Mesenchymal stem cell (in vitro differentiated cells and primary cell): ENCODE measurements at regions not wholly inside any gene's neighbourhood (a gene's known extent, or its start where the extent isn't known, plus 50 kb on each side); places are given as distances from the start of the nearest gene placed in this dataset.

ENCODE experiments used
- DNase-seq: peaks from one replicate; pipeline ENCODE4 v3.0.0-alpha.2; 2013
- H2AFZ ChIP-seq: one replicate; pipeline ENCODE4 v1.6.1; 2013; ENCODE audit warnings: low read depth, mild to moderate bottlenecking, control low read depth, inconsistent platforms, low read length, moderate library complexity
- H2AK5ac ChIP-seq: 2 replicates; pipeline ENCODE4 v1.6.1; 2013; ENCODE audit warnings: low read length, moderate library complexity, mild to moderate bottlenecking, inconsistent platforms; ENCODE audit not compliant: severe bottlenecking
- H2BK120ac ChIP-seq: one replicate; pipeline ENCODE4 v1.6.1; 2013; ENCODE audit warnings: low read depth, mild to moderate bottlenecking, inconsistent platforms, low read length, moderate library complexity
- H2BK12ac ChIP-seq, 2 experiments: one replicate each; pipeline ENCODE4 v1.6.1; 2013; ENCODE audit warnings: inconsistent platforms in 2 of 2, low read length in 2 of 2, mild to moderate bottlenecking in 2 of 2, moderate library complexity in 2 of 2, control low read depth in 1 of 2
- H2BK15ac ChIP-seq: one replicate; pipeline ENCODE4 v1.6.1; 2013; ENCODE audit warnings: mild to moderate bottlenecking, low read depth, inconsistent platforms; ENCODE audit not compliant: poor library complexity, severe bottlenecking
- H2BK5ac ChIP-seq: 2 replicates; pipeline ENCODE4 v1.6.1; 2013; ENCODE audit warnings: low read depth, mild to moderate bottlenecking, low read length, control low read depth, inconsistent platforms; ENCODE audit not compliant: poor library complexity, severe bottlenecking
- H3K14ac ChIP-seq, 2 experiments: one replicate each; pipeline ENCODE4 v1.6.1; 2013; ENCODE audit warnings: inconsistent platforms in 2 of 2, low read length in 2 of 2, control low read depth in 1 of 2, mild to moderate bottlenecking in 1 of 2, moderate library complexity in 1 of 2
- H3K18ac ChIP-seq, 2 experiments: one replicate each; pipeline ENCODE4 v1.6.1; 2013; ENCODE audit warnings: inconsistent platforms in 2 of 2, low read length in 2 of 2, control low read depth in 1 of 2, low read depth in 1 of 2, mild to moderate bottlenecking in 1 of 2
- H3K23ac ChIP-seq, 2 experiments: one replicate each; pipeline ENCODE4 v1.6.1; 2013; ENCODE audit warnings: inconsistent platforms in 2 of 2, low read length in 2 of 2, mild to moderate bottlenecking in 2 of 2, moderate library complexity in 2 of 2, control low read depth in 1 of 2
- H3K27ac ChIP-seq: 2 replicates; pipeline ENCODE4 v1.5.1; 2013; ENCODE audit warnings: mild to moderate bottlenecking, moderate library complexity, low read length, control low read depth, inconsistent platforms; ENCODE audit not compliant: poor library complexity, severe bottlenecking
- H3K27me3 ChIP-seq, 2 experiments: 2 replicates each; pipeline versions ENCODE4 v1.6.1 to v1.7.0; 2013; ENCODE audit warnings: low read length in 2 of 2, mild to moderate bottlenecking in 2 of 2, moderate library complexity in 2 of 2, control low read depth in 1 of 2, inconsistent platforms in 1 of 2; ENCODE audit not compliant: control insufficient read depth in 1 of 2, insufficient read depth in 1 of 2
- H3K36me3 ChIP-seq, 2 experiments: 2 replicates each; pipeline versions ENCODE4 v1.6.1 to v1.7.0; 2013; ENCODE audit warnings: low read length in 2 of 2, control low read depth in 1 of 2, inconsistent platforms in 1 of 2, low read depth in 1 of 2, mild to moderate bottlenecking in 1 of 2; ENCODE audit not compliant: insufficient read depth in 2 of 2, control insufficient read depth in 1 of 2
- H3K4ac ChIP-seq, 2 experiments: one replicate each; pipeline ENCODE4 v1.6.1; 2013; ENCODE audit warnings: inconsistent platforms in 2 of 2, low read length in 2 of 2, mild to moderate bottlenecking in 2 of 2, moderate library complexity in 2 of 2, control low read depth in 1 of 2, low read depth in 1 of 2
- H3K4me1 ChIP-seq: 2 replicates; pipeline ENCODE4 v1.6.1; 2013; ENCODE audit warnings: low read depth, low read length, control low read depth; ENCODE audit not compliant: control insufficient read depth, insufficient read depth
- H3K4me2 ChIP-seq: 2 replicates; pipeline ENCODE4 v1.6.1; 2013; ENCODE audit warnings: low read length, mild to moderate bottlenecking, inconsistent platforms; ENCODE audit not compliant: poor library complexity, severe bottlenecking
- H3K4me3 ChIP-seq, 2 experiments: 2 replicates each; pipeline versions ENCODE4 v1.5.1 to v1.7.0; 2013; ENCODE audit warnings: low read length in 2 of 2, mild to moderate bottlenecking in 2 of 2, control low read depth in 1 of 2, low read depth in 1 of 2; ENCODE audit not compliant: insufficient read depth in 1 of 2
- H3K79me1 ChIP-seq: replicated peaks from 2 replicates; pipeline ENCODE4 v1.6.1; 2013; ENCODE audit warnings: mild to moderate bottlenecking, control low read depth, low read length, inconsistent platforms; ENCODE audit not compliant: poor library complexity, severe bottlenecking
- H3K9ac ChIP-seq: 2 replicates; pipeline ENCODE4 v1.7.0; 2013; ENCODE audit warnings: mild to moderate bottlenecking, low read length, moderate library complexity
- H3K9me3 ChIP-seq: 2 replicates; pipeline ENCODE4 v1.7.0; 2013; ENCODE audit warnings: mild to moderate bottlenecking, low read length; ENCODE audit not compliant: control insufficient read depth
- H4K8ac ChIP-seq: one replicate; pipeline ENCODE4 v1.6.1; 2013; ENCODE audit warnings: inconsistent platforms, mild to moderate bottlenecking, low read length, moderate library complexity
- H4K91ac ChIP-seq: one replicate; pipeline ENCODE4 v1.6.1; 2013; ENCODE audit warnings: mild to moderate bottlenecking, low read length, inconsistent platforms
- WGBS: methylation state at CpG from one replicate; pipeline ENCODE4 v1.1.7; 2013; ENCODE audit warnings: mixed read lengths; 5-methylcytosine and 5-hydroxymethylcytosine counted together

DNA sequence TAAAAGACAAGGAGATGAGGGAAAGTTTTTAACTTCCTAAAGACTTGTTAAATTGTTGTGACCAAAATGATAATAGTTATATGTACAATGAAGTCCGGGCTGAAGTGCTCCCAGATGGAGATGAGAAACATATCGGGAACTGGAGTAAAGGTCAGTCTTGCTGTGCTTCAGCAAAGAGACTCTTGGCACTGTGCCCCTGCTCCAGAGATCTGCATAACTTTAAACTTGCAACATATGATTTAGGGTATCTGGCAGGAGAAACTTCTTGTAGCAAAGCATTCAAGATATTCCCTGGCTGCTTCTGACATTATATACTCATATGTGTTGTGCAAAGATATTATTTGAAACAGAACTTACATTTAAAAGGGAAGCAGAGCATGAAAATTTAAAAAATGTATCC is 786.6 kb upstream of the SLITRK6 start:
- Histone ChIP-seq H2BK5ac (no peak overlapping the region), H4K8ac (no peak overlapping the region), H3K9me3 (no peaks in the 10 kb centered on the region), H3K18ac (no peak overlapping the region), H3K27ac (no peak overlapping the region), H3K23ac (no peak overlapping the region), H2AK5ac (no peak overlapping the region), H3K4me2 (no peak overlapping the region), H2BK12ac (no peak overlapping the region), H2BK15ac (no peak overlapping the region), H2AFZ (no peak overlapping the region), H2BK120ac (no peak overlapping the region), H3K79me1 (no peaks in the 10 kb centered on the region), H3K4me1 (peaks cover 2% of the 10 kb centered on the region), H4K91ac (no peak overlapping the region), H3K9ac (peak overlapping the region; percentile 15), H3K27me3 (no peaks in the 10 kb centered on the region), H3K4me3 (peak overlapping the region in 1 of 2 experiments; percentile 35), H3K36me3 (no peaks in the 10 kb centered on the region), H3K4ac (no peak overlapping the region), H3K14ac (no peak overlapping the region)
- peak; percentile 81 for DNase-seq
- WGBS, result 9% methylated on average over 2 of the region's 2 CpGs

DNA sequence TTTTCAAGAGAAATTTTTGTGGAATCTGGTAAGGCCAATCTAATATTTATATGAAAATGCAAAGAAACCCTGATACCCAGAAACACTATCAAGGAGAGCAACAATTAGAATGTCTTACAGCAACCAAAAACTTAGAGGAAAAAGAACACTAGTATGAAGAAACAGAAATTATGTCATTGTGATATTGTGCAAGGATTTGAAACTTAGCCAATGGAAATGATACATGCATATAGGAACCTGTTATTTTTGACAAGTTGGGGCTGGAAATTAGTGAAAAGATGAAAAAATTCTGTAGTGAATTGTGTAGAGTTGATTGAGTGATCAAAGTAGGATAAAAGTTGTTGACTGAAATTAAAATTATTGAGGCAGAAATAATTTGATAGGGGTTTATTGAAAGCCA is 792.6 kb upstream of the SLITRK6 start:
- Histone ChIP-seq H3K14ac (no peak overlapping the region), H2BK15ac (no peak overlapping the region), H3K9me3 (peaks cover 4% of the 10 kb centered on the region), H3K4ac (no peak overlapping the region), H3K36me3 (no peaks in the 10 kb centered on the region), H3K18ac (no peak overlapping the region), H2AFZ (no peak overlapping the region), H4K8ac (no peak overlapping the region), H4K91ac (no peak overlapping the region), H2AK5ac (no peak overlapping the region), H3K4me3 (no peak overlapping the region), H2BK120ac (no peak overlapping the region), H2BK12ac (no peak overlapping the region), H3K4me1 (no peaks in the 10 kb centered on the region), H3K23ac (no peak overlapping the region), H3K27ac (no peak overlapping the region), H3K79me1 (no peaks in the 10 kb centered on the region), H3K4me2 (no peak overlapping the region), H2BK5ac (no peak overlapping the region), H3K9ac (no peak overlapping the region), H3K27me3 (no peaks in the 10 kb centered on the region)
- DNase-seq, result peak; percentile 15

DNA sequence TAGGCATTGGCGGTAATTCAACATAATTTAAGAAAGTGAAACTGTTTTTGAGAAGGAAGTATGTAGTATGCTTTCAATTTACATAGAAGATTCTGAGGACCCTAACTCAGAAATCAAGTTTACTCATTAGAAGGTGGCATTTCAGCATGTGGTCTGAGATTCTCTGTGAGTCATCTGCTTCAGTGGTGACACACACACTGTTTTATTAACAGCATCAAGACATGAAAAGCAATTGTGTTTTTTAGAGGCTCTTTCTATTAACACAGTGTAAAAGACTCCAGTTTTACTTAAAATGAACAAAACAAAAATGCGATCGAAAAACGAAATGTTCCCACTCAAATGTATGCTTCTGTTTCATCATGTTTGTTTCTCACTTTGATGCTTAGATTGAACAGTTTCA is 802.1 kb upstream of the SLITRK6 start:
- H3K4me2 ChIP-seq, result no peak overlapping the region
- H3K9me3 ChIP-seq, result no peaks in the 10 kb centered on the region
- no peak overlapping the region for H2BK5ac ChIP-seq
- H3K79me1 ChIP-seq, result no peaks in the 10 kb centered on the region
- H2BK15ac ChIP-seq, result no peak overlapping the region
- H2BK120ac ChIP-seq, result no peak overlapping the region
- H2AK5ac ChIP-seq, result no peak overlapping the region
- no peak overlapping the region for H3K14ac ChIP-seq
- H3K4me3 ChIP-seq, result no peak overlapping the region
- no peak overlapping the region for H2BK12ac ChIP-seq
- H3K36me3 ChIP-seq, result no peaks in the 10 kb centered on the region
- no peak overlapping the region for H3K18ac ChIP-seq
- no peak overlapping the region for H3K23ac ChIP-seq
- H3K27ac ChIP-seq, result no peak overlapping the region
- no peak overlapping the region for H2AFZ ChIP-seq
- no peaks in the 10 kb centered on the region for H3K4me1 ChIP-seq
- DNase-seq, result peak; percentile 58
- 88% methylated on average over 3 of the region's 4 CpGs for WGBS
- no peak overlapping the region for H4K8ac ChIP-seq
- H3K27me3 ChIP-seq, result no peaks in the 10 kb centered on the region
- no peak overlapping the region for H3K4ac ChIP-seq
- no peak overlapping the region for H3K9ac ChIP-seq
- H4K91ac ChIP-seq, result no peak overlapping the region

GRCh38 chr13:86606264-86606663 is 807.0 kb upstream of the SLITRK6 start:
- Histone ChIP-seq H2BK120ac (no peak overlapping the region), H2AFZ (no peak overlapping the region), H3K9ac (no peak overlapping the region)

More at GRCh38 chr13:86606264-86606663, 807.0 kb upstream of the SLITRK6 start:
- Histone ChIP-seq H3K18ac (no peak overlapping the region), H3K79me1 (no peaks in the 10 kb centered on the region), H2AK5ac (no peak overlapping the region), H3K36me3 (no peaks in the 10 kb centered on the region), H2BK12ac (no peak overlapping the region), H3K27me3 (no peaks in the 10 kb centered on the region), H3K4me1 (no peaks in the 10 kb centered on the region), H3K4me2 (no peak overlapping the region), H3K4me3 (no peak overlapping the region), H4K91ac (no peak overlapping the region), H3K27ac (no peak overlapping the region), H3K14ac (no peak overlapping the region), H4K8ac (no peak overlapping the region), H3K9me3 (peaks cover 13% of the 10 kb centered on the region), H3K4ac (no peak overlapping the region), H3K23ac (no peak overlapping the region), H2BK5ac (no peak overlapping the region), H2BK15ac (no peak overlapping the region)
- DNase-seq, result no peak
- WGBS, result 100% methylated on average over 1 of the region's 2 CpGs
